ENCODE measurements at regions not wholly inside any gene's neighbourhood (a gene's known extent, or its start where the extent isn't known, plus 50 kb on each side); places are given as distances from the start of the nearest gene placed in this dataset.

DNA sequence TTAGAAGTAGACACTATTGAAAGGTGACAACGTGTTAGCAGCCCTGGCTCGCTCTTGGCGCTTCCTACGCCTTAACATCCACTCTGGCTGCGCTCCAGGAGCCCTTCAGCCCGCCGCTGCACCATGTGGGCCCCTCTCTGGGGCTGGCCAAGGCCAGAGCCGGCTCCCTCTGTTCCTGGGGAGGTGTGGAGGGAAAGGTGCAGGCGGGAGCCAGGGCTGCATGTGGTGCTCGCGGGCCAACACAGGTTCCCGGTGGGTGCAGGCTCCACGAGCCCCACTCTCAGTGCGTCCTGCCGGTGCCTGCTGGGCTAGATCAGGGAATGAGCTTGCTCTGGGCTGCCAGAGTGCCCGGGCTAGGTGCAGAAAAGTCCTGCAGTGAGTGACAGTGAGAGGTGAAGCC is 1284.3 kb downstream of the OLFM4 start:
- TF ChIP-seq ZNF70 (CRISPR knock-in tag; IDR thresholded peaks at IDR 0.05) (no peak), ZNF8 (CRISPR knock-in tag; IDR thresholded peaks at IDR 0.05) (no peak), GLIS3 (CRISPR knock-in tag; IDR thresholded peaks at IDR 0.05) (no peak), RARB (CRISPR knock-in tag; IDR thresholded peaks at IDR 0.05) (no peak), ZFP30 (CRISPR knock-in tag; IDR thresholded peaks at IDR 0.05) (no peak), ZNF565 (CRISPR knock-in tag; conservative IDR thresholded peaks at IDR 0.05; ENCODE audit: low read depth) (no peak), ESRRG (CRISPR knock-in tag; IDR thresholded peaks at IDR 0.05) (no peak), PPARA (CRISPR knock-in tag; IDR thresholded peaks at IDR 0.05; ENCODE audit: borderline replicate concordance) (no peak), CSDC2 (CRISPR knock-in tag; IDR thresholded peaks at IDR 0.05) (no peak), BACH2 (CRISPR knock-in tag; IDR thresholded peaks at IDR 0.05; ENCODE audit: borderline replicate concordance) (no peak), ARNTL (CRISPR knock-in tag; IDR thresholded peaks at IDR 0.05; ENCODE audit: borderline replicate concordance, low read depth) (no peak)
- TF ChIP-seq, protein P1, sequence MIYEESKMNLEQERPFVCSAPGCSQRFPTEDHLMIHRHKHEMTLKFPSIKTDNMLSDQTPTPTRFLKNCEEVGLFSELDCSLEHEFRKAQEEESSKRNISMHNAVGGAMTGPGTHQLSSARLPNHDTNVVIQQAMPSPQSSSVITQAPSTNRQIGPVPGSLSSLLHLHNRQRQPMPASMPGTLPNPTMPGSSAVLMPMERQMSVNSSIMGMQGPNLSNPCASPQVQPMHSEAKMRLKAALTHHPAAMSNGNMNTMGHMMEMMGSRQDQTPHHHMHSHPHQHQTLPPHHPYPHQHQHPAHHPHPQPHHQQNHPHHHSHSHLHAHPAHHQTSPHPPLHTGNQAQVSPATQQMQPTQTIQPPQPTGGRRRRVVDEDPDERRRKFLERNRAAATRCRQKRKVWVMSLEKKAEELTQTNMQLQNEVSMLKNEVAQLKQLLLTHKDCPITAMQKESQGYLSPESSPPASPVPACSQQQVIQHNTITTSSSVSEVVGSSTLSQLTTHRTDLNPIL (CRISPR knock-in tag; IDR thresholded peaks at IDR 0.05; ENCODE audit: low read depth) = no peak
- TF ChIP-seq, protein P2, sequence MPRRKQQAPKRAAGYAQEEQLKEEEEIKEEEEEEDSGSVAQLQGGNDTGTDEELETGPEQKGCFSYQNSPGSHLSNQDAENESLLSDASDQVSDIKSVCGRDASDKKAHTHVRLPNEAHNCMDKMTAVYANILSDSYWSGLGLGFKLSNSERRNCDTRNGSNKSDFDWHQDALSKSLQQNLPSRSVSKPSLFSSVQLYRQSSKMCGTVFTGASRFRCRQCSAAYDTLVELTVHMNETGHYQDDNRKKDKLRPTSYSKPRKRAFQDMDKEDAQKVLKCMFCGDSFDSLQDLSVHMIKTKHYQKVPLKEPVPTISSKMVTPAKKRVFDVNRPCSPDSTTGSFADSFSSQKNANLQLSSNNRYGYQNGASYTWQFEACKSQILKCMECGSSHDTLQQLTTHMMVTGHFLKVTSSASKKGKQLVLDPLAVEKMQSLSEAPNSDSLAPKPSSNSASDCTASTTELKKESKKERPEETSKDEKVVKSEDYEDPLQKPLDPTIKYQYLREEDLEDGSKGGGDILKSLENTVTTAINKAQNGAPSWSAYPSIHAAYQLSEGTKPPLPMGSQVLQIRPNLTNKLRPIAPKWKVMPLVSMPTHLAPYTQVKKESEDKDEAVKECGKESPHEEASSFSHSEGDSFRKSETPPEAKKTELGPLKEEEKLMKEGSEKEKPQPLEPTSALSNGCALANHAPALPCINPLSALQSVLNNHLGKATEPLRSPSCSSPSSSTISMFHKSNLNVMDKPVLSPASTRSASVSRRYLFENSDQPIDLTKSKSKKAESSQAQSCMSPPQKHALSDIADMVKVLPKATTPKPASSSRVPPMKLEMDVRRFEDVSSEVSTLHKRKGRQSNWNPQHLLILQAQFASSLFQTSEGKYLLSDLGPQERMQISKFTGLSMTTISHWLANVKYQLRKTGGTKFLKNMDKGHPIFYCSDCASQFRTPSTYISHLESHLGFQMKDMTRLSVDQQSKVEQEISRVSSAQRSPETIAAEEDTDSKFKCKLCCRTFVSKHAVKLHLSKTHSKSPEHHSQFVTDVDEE (CRISPR knock-in tag; IDR thresholded peaks at IDR 0.05) = no peak
- TF ChIP-seq, protein P3, sequence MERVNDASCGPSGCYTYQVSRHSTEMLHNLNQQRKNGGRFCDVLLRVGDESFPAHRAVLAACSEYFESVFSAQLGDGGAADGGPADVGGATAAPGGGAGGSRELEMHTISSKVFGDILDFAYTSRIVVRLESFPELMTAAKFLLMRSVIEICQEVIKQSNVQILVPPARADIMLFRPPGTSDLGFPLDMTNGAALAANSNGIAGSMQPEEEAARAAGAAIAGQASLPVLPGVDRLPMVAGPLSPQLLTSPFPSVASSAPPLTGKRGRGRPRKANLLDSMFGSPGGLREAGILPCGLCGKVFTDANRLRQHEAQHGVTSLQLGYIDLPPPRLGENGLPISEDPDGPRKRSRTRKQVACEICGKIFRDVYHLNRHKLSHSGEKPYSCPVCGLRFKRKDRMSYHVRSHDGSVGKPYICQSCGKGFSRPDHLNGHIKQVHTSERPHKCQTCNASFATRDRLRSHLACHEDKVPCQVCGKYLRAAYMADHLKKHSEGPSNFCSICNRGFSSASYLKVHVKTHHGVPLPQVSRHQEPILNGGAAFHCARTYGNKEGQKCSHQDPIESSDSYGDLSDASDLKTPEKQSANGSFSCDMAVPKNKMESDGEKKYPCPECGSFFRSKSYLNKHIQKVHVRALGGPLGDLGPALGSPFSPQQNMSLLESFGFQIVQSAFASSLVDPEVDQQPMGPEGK (CRISPR knock-in tag; IDR thresholded peaks at IDR 0.05; ENCODE audit: borderline replicate concordance) = no peak
